ENCODE measurements at regions not wholly inside any gene's neighbourhood (a gene's known extent, or its start where the extent isn't known, plus 50 kb on each side); places are given as distances from the start of the nearest gene placed in this dataset.

DNA sequence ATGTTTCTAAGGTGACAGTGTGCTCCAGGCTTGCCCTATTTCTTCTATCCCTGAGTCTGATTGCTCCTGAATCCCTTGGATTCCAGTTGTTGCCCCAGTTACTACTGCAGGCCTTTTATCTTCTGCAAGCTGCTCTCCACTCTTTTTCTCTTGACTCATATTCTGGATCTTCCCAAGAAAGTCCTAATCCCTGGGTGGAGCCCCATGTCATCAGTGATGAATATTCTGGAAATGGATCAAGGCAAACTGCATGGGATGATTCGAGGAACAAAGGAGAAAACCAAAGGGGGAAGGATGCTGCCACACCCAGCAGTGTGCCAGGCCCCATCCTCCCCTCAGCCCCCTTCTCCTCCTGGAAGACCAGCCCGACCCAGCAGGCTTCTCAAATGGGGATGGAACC, 63.3 kb upstream of the ATP2B4 start:
- TF ChIP-seq CTCF (conservative IDR thresholded peaks at IDR 0.05) = no peak
- no peak for TF ChIP-seq EZH2 (IDR thresholded peaks at IDR 0.05; ENCODE audit: low read depth)
